NCI-H2227 (cell line): ENCODE measurements at regions not wholly inside any gene's neighbourhood (a gene's known extent, or its start where the extent isn't known, plus 50 kb on each side); places are given as distances from the start of the nearest gene placed in this dataset.

Experiments
- DNase-seq: peaks from one replicate; lab custom pipeline; 2025; ENCODE audit not compliant: unreplicated experiment; lab: John Stamatoyannopoulos, UW

DNA sequence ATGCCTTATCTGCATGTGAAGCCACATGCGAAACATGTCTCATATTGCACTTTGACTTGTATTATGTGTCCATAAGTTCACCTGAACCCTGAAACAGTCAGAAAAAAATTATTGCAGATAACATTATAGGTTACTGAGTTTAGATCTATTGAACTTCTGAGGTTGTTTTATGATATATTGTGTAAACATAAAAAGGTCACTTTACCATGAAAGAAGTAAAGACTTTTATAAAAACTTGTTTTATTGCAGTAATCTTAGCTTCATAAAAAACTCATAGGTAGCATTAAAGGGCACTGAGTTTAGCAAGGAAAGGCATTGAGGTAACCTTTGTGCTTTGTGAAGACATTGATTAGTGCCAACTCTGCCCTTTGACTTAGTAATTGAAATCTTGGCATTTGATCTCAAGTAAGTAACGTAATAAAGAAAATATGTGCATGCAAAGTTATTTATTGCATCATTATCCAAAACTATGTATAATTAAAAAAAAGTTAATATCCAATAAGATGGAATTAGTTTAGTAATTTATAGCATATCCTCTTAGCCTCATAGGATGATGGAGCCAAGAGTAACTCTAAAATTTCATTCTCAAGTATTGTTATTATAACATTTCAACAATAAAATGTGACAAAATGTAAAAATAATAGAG lies 313.3 kb upstream of the ATP2B1 start:
- no peak for DNase-seq

GRCh38 chr12:90020881-90021280 lies 312.2 kb upstream of the ATP2B1 start:
- DNase-seq: no peak

GRCh38 chr12:90020436-90020835 lies 311.8 kb upstream of the ATP2B1 start:
- no peak for DNase-seq

DNA sequence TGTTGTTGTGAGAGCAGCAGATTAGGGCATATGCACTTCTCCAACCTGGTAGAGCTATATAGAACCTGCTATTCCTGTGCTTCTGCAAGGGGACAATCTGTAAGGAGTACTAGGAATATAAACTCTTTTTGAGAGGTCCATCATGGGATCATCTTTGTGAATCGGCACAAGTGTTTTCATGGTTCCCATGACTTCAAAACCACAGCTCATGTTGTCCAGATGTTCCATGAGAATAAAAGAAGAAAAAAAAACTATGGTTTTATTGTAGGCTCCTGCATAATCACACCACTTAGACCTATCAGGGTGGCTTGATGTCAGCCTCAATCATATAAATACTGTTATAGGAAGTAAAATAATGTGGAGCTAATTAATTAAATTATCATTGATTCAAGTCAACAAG lies 311.4 kb upstream of the ATP2B1 start:
- DNase-seq: no peak

GRCh38 chr12:90017316-90017715 lies 308.7 kb upstream of the ATP2B1 start:
- no peak for DNase-seq

- DNase-seq: no peak
Measured at GRCh38 chr12:90015228-90015627, 306.6 kb upstream of the ATP2B1 start.

DNA sequence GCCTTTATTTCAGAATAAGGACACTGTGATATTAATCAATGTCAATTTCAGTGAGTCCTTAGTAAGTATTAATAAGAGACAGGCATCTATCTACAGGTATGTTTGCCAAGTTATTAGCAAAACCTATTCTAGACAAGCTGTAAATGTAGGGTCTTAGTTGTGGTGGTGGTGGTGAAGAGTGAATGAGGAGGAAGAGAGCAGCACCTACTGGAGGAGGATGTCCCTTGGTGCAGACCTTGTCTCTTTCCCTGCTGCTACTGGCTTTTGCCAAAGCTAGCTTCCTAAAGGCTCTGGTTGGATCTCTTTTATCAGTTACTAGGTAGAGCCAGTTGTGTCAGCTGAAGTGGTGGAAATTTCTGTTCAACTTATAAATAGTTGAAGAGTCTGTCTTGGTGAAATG lies 304.8 kb upstream of the ATP2B1 start:
- no peak for DNase-seq

- no peak for DNase-seq
Measured at GRCh38 chr12:90010089-90010488, 301.5 kb upstream of the ATP2B1 start.

- DNase-seq: no peak
Measured at GRCh38 chr12:90008277-90008676, 299.6 kb upstream of the ATP2B1 start.

GRCh38 chr12:90004319-90005074 lies 295.9 kb upstream of the ATP2B1 start:
- DNase-seq: peak; percentile 6

DNA sequence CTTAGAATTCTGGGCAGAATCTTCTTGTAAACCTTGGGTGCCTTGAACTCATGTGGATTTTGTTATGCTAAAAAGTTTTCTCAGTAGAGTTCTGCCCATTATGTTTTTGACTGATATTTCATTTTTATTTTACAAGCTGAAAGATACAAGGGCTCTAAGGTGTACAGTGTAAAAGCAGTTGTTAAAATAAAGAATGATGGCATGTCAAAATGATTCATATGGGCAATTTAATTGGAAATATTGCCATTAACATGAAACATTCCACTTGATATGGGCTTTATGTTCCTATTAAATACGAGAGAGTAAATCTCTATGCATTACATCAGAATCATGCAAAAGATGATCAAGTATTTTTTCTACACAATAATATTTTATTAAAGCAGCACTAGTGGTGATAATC lies 295.1 kb upstream of the ATP2B1 start:
- DNase-seq: no peak

DNA sequence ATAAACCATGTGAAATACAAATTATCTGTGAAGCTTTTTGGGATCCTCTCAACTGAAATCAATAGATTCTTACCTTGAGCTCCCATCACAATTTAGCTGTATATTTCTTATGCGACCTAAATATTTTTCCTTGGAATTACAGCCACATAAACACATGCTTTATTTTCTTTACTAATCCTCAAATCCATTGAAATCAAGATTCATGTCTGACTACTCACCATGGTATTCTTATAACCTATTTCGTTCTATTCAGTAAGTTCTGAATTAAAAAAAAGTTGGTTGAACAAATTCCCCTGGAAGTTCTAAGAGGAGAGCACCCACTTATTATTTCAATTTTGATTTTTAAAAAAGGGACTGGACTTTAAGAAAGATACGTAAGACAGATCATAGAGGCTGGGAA lies 292.1 kb upstream of the ATP2B1 start:
- no peak for DNase-seq

- no peak for DNase-seq
Measured at GRCh38 chr12:89999699-90000505, 291.3 kb upstream of the ATP2B1 start.

GRCh38 chr12:89995870-89996269 lies 287.2 kb upstream of the ATP2B1 start:
- no peak for DNase-seq

DNA sequence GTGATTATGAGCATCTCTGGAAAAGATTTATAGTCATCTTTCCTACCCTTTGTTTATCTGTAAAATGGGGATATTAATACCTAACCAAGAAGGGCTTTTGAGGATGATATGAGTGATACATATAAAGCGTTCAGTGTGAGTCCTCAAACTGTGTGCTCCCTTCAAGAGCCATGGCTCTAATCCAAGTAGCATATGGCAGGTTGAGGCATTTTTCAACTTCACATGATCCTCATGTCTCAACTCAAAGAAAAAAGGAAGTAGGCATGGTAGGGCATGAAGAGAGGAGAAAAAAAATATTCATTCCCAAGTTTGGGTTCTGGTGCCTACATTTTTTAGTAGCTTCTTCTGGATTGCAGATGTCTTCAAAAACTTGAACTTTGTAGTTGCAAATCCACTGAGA lies 286.3 kb upstream of the ATP2B1 start:
- DNase-seq: no peak

DNA sequence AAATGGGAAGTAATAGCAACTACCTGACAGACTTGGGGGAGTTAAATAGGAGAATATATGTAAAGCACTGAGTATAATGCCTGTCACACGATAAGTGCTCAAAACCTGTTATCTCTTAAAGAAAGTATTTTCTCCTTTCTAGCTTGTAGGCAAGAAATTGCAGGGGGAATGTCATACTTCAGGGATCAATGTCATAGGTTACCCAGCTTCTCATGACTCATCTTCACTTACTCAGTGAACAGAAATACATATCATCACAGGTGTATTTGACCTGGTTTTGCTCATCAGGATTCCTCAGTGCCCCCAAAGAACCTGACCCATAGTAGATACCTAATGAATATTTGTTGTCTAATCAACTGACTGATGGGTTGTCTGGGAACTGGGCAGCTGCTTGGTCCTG lies 285.0 kb upstream of the ATP2B1 start:
- no peak for DNase-seq

DNA sequence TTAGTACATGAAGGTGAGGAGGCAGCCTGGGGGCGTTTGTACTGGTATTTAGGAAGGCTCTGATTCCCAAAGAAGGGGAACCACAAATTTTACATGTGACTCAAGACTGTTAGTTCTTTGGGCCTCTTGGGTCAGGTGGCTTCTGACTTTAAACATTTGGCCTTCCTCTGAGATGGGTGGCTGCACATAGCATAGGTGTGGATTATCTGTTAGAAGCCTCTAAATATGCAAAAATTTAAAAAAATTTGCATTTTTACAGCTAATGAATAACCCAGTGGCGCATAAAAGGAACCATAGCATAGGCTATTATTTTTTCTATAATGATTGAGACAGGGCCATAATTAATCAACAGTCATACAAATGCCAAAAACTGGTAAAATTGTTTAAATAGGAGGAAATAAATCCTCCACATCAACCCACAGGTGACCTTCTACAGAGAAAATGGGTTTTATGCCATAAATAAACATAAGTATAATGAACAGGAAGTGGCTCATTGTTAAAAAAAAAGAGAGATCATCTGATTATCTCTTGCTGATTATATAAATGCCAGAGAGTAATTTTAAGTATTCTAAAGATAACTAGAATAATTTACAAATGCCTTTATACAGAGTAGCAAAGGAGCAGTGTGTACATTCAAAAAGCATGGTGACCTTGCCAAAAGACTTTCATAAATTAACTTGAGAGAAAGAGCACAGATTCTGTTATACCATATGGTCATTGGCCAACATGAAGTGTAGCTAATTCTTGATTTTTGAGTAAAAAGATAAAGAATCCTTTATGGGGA lies 284.2 kb upstream of the ATP2B1 start:
- no peak for DNase-seq

DNA sequence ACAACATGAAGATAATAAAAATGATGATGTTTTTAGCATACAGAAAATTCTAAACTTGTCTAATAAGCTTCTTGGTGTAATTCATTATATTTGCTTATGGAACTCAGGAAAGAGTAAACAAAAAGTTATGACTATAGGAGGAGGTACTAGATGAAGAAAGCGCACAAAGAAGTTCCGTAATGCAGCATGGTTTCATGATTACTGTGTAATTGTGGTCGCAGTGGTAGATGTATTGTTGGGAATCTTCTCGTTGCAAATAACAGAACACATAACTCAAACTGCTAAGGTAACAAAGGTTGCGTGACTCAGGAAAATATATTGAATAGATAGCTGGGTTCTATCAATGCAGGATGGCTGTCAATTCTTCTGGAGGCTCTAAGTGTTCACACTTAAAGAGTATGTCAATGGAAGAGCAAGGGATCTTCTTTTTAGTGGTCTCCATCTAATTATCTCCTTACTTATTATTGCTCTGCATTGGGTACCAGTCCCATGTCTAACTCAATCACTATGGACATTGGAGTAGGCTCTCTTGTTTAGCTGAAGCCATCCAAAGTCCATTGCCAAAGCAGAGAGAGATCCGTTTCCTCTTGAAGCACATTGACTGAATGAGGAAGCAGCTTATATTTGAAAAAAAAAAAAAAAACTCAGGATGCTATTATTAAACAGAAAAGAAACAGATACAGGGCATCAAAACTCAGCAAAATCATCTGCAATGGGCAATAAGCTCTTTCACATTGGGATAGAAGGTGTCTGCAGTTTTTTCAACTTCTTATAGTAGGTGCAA lies 283.4 kb upstream of the ATP2B1 start:
- DNase-seq: no peak

DNA sequence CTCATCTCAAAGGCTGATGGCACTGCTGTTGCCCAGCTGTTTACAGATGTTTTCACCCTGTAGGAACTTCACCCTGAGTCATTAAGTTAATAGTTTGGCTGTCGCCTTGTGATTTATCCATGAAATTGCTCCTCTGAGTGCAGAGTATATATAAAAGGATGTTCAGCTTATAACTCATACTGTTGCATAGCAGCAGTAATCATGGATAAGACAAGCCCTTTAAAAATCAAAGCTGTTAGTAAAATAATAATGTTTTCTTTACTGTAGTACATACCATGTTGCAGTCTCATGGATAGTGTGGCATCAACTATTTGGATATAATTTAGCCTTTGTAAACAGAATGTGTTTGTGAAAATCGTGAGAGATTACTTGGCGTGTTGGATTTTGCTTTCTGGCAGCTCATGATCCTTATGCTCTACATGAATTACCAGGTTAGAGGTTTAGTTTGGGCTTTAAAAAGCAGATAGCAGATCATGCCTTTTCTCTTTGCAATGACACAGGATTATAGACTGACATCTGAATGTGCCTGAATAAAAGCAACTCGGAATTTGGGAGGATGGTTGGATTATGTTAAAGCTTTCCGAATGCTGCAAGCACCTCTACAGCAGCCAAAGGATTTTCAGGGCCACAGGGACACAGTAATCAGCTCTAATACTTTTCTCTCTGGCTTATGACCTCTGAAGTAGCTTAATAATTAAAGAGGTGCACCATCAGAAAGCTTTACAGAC lies 279.7 kb upstream of the ATP2B1 start:
- peak; percentile 26 for DNase-seq

DNA sequence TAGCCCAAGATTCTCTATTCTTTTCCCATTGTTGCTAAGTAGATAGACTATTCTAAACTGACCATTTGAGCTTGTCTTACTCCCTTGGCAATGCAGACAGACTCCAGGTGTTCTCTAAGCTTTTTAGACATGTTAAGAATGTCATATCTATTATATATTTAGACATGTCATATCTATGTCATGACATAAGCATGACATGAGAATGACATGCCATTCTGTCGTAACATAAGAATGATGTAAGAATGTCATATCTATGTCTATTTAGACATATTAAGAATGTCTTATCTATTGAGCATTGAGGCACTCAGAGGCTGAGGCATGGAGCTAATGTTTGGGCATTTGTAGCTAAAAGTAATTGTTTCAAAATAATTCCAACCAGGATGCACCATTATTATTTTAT lies 277.3 kb upstream of the ATP2B1 start:
- DNase-seq: no peak
